ENCODE measurements at regions not wholly inside any gene's neighbourhood (a gene's known extent, or its start where the extent isn't known, plus 50 kb on each side); places are given as distances from the start of the nearest gene placed in this dataset.

DNA sequence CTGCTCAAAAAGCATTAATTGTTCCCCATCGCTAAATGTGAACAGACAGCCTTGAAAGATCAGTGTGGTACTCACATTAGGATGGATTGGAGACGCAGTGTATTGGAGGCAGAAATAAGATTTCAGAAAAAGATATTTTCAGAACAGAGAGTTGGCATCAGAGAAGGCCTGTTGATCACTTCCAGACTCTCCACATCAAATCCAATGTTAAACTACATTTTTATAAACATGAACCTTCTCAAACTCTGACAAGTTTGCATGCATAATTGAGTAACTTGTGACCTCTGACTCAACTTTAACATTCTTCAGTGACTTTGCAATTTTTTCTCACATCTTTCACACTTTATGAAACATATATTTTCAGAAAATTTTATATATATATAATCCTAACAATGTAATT lies 919.6 kb upstream of the SEMA6A start:
- Histone ChIP-seq H4K20me1 (ENCODE audit: control insufficient read depth, insufficient read depth) (no peaks in the 10 kb centered on the region), H3K27ac (ENCODE audit: control insufficient read depth, insufficient read depth) (no peak overlapping the region), H3K79me2 (ENCODE audit: control insufficient read depth, insufficient read depth, low read length) (no peaks in the 10 kb centered on the region), H3K4me2 (ENCODE audit: control insufficient read depth, insufficient read depth) (no peak overlapping the region), H3K27me3 (replicated peaks in 1 of 2; ENCODE audit: control insufficient read depth in 2 of 2, insufficient read depth in 2 of 2, low read length in 1 of 2) (no peaks in the 10 kb centered on the region), H2AFZ (ENCODE audit: control insufficient read depth, low read depth, low read length) (no peak overlapping the region), H3K9me3 (replicated peaks; ENCODE audit: control insufficient read depth, insufficient read depth, low read length) (no peaks in the 10 kb centered on the region), H3K4me3 (no peak overlapping the region), H3K9ac (ENCODE audit: control insufficient read depth, insufficient read depth, low read length) (no peak overlapping the region), H3K36me3 (ENCODE audit: control insufficient read depth in 2 of 2, insufficient read depth in 2 of 2, low read length in 1 of 2) (no peaks in the 10 kb centered on the region), H3K4me1 (ENCODE audit: control insufficient read depth, insufficient read depth, low read length) (no peaks in the 10 kb centered on the region)
- no TSS peak for BruUV-seq (replicated peaks)
- no peak for DNase-seq (ENCODE audit: low read depth, low spot score)
- RAD21 ChIA-PET (ENCODE audit: unreplicated experiment), result no interaction called here
- FAIRE-seq, result no peak
- in situ Hi-C loops (cut with MboI), result no loop called here
- no peak for ATAC-seq
- TF ChIP-seq ZZZ3 (IDR thresholded peaks at IDR 0.05; ENCODE audit: control insufficient read depth, insufficient read length, low read depth) (no peak), BACH1 (IDR thresholded peaks at IDR 0.05; ENCODE audit: borderline replicate concordance) (no peak), SUPT20H (IDR thresholded peaks at IDR 0.05; ENCODE audit: borderline replicate concordance, control insufficient read depth, low read depth, low read length) (no peak), RBBP5 (conservative IDR thresholded peaks at IDR 0.05) (no peak), ATF7 (IDR thresholded peaks at IDR 0.05; ENCODE audit: low read depth) (no peak), MTA2 (IDR thresholded peaks at IDR 0.05; ENCODE audit: low read depth) (no peak), EGR1 (IDR thresholded peaks at IDR 0.05; ENCODE audit: borderline replicate concordance in 1 of 2, low read depth in 2 of 2, low read length in 2 of 2) (no peak), FOS (IDR thresholded peaks at IDR 0.05; ENCODE audit: borderline replicate concordance, extremely low read depth, insufficient read length) (no peak), SIN3A (IDR thresholded peaks at IDR 0.05; ENCODE audit: low read depth, low read length) (no peak), SPI1 (IDR thresholded peaks at IDR 0.05; ENCODE audit: borderline replicate concordance, insufficient read depth, low read depth, low read length) (no peak), POU2F2 (IDR thresholded peaks at IDR 0.05; ENCODE audit: borderline replicate concordance, low read depth, low read length) (no peak), DPF2 (IDR thresholded peaks at IDR 0.05) (no peak), HDAC2 (IDR thresholded peaks at IDR 0.05) (no peak), BHLHE40 (IDR thresholded peaks at IDR 0.05; ENCODE audit: borderline replicate concordance in 1 of 2, low read depth in 2 of 2, low read length in 1 of 2) (no peak), ASH2L (IDR thresholded peaks at IDR 0.05; ENCODE audit: borderline replicate concordance, low read depth) (no peak)
- TF ChIP-seq, protein P1, sequence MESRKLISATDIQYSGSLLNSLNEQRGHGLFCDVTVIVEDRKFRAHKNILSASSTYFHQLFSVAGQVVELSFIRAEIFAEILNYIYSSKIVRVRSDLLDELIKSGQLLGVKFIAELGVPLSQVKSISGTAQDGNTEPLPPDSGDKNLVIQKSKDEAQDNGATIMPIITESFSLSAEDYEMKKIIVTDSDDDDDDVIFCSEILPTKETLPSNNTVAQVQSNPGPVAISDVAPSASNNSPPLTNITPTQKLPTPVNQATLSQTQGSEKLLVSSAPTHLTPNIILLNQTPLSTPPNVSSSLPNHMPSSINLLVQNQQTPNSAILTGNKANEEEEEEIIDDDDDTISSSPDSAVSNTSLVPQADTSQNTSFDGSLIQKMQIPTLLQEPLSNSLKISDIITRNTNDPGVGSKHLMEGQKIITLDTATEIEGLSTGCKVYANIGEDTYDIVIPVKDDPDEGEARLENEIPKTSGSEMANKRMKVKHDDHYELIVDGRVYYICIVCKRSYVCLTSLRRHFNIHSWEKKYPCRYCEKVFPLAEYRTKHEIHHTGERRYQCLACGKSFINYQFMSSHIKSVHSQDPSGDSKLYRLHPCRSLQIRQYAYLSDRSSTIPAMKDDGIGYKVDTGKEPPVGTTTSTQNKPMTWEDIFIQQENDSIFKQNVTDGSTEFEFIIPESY (IDR thresholded peaks at IDR 0.05), result no peak
- SMC1A ChIA-PET (ENCODE audit: uncharacterized antibody, unreplicated experiment), result no interaction called here
- intact Hi-C loops (cut with micrococcal nuclease; ENCODE audit: unreplicated experiment), result no loop called here
- POLR2A ChIA-PET, result no interaction called here
- WGBS (ENCODE audit: insufficient coverage, insufficient replicate concordance, low lambda C conversion rate, missing lambda C conversion rate), result 58% methylated on average over 2 of the region's 2 CpGs
- CTCF ChIA-PET, result interaction anchor here (1.7 kb wide), 1 partner anchor 40 kb away, joined by 6 read pairs; no protein-coding TSS in a partner anchor

All from GM12878 (cell line).